ENCODE measurements at regions not wholly inside any gene's neighbourhood (a gene's known extent, or its start where the extent isn't known, plus 50 kb on each side); places are given as distances from the start of the nearest gene placed in this dataset.

DNA sequence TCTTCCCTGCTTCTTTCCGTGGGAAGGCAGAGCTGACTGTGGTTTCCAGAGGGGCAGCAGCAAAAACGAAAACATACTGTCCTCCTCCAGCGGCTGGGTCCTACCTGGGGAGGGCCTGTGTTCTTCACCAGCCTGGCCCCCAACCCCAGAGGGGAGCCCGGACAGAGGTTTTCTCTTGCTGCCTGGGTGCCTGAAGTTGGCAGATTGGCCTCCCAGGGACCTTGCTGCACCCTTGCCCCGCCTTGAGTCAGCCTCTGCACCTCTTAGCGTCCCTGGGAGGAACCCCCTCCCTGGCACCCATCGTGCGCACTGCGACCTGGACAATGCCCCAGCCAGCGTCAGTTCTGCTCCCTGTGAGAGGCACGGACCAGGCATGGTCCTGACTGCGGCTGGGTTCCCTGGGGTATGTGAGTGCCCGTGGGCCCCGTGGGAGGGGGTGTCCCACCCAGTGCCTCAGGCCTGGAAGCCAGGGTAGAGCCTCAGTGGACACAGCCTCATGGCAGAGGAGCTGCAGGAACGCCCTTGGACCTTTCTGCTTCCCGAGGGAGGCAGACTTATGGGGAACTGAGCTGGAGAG lies 56.8 kb upstream of the PRR23E start:
- POLR2A ChIA-PET = interaction anchor here (0.6 kb wide), 1 partner anchor 98 kb away, joined by 3 read pairs; no protein-coding TSS in a partner anchor
- H3K4me3 Mint-ChIP-seq = no peak overlapping the region
- DNase-seq = no peak
- CTCF ChIA-PET = no interaction called here
- no peaks in the 10 kb centered on the region for H3K9me3 Mint-ChIP-seq
- H3K27ac Mint-ChIP-seq = no peak overlapping the region
- H3K36me3 Mint-ChIP-seq (ENCODE audit: low read depth) = no peaks in the 10 kb centered on the region
- peaks cover 22% of the 10 kb centered on the region for H3K27me3 Mint-ChIP-seq
- no peaks in the 10 kb centered on the region for H3K4me1 Mint-ChIP-seq

DNA sequence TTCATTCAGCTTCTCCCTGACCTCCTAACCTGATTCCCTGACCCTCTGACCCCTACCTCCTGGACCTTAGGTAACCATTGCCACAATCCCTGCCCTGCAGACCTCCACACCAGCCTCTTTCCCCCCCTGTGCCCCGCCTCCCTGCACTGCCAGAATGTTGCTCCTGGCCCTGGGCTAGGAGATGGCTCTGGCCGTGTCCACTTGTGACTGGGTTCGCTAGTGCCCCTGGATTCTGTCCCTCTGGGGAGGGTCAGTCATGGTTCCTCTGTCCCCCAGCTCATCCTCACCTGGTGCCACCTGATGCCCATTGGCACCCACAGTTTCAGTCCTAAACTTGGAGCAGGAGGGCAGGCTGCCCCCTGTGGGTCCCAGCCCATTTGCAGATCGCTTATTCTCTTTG lies 56.2 kb upstream of the PRR23E start:
- Mint-ChIP-seq H3K27me3 (peaks cover 22% of the 10 kb centered on the region), H3K4me3 (no peak overlapping the region), H3K9me3 (no peaks in the 10 kb centered on the region), H3K27ac (no peak overlapping the region), H3K36me3 (ENCODE audit: low read depth) (no peaks in the 10 kb centered on the region), H3K4me1 (no peaks in the 10 kb centered on the region)
- ChIA-PET CTCF (no interaction called here), POLR2A (no interaction called here)
- DNase-seq = no peak

DNA sequence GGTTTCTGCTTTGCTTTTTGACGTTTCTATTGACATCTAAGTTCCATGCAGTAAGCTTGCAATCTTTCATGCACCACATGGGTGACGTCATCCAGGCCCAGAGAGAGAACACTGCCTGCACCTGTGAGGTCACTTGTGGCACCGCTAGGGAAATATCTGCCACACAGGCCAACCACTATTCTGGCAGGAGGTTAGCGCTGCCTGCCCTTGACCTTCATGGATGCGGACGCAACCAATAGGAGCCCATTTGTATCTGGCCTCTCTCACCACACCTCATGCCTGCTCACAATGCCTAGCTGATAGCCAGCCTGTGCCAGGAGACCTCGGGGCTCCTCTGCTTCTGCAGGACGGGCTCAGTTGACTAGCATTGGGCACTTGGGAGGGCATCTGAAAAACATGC lies 55.8 kb upstream of the PRR23E start:
- Mint-ChIP-seq H3K4me3 (no peak overlapping the region), H3K4me1 (no peaks in the 10 kb centered on the region), H3K9me3 (no peaks in the 10 kb centered on the region), H3K27me3 (peaks cover 22% of the 10 kb centered on the region), H3K36me3 (ENCODE audit: low read depth) (no peaks in the 10 kb centered on the region), H3K27ac (no peak overlapping the region)
- ChIA-PET POLR2A (no interaction called here), CTCF (no interaction called here)
- DNase-seq = no peak

GRCh38 chr3:127137757-127138536 lies 55.0 kb upstream of the PRR23E start:
- no peak overlapping the region for H3K4me3 Mint-ChIP-seq
- POLR2A ChIA-PET = no interaction called here
- no peaks in the 10 kb centered on the region for H3K9me3 Mint-ChIP-seq
- H3K27me3 Mint-ChIP-seq = peaks cover 22% of the 10 kb centered on the region
- no peaks in the 10 kb centered on the region for H3K36me3 Mint-ChIP-seq (ENCODE audit: low read depth)
- CTCF ChIA-PET = interaction anchor here (0.6 kb wide), 1 partner anchor 25 kb away, joined by 4 read pairs; no protein-coding TSS in a partner anchor
- no peak overlapping the region for H3K27ac Mint-ChIP-seq
- DNase-seq = no peak
- H3K4me1 Mint-ChIP-seq = no peaks in the 10 kb centered on the region

GRCh38 chr3:127139601-127140500 lies 53.1 kb upstream of the PRR23E start:
- no peaks in the 10 kb centered on the region for H3K36me3 Mint-ChIP-seq (ENCODE audit: low read depth)
- peaks cover 14% of the 10 kb centered on the region for H3K27me3 Mint-ChIP-seq
- no peak overlapping the region for H3K4me3 Mint-ChIP-seq
- no peaks in the 10 kb centered on the region for H3K4me1 Mint-ChIP-seq
- no peaks in the 10 kb centered on the region for H3K9me3 Mint-ChIP-seq
- no peak for DNase-seq
- ChIA-PET POLR2A (no interaction called here), CTCF (no interaction called here)
- no peak overlapping the region for H3K27ac Mint-ChIP-seq

- Mint-ChIP-seq H3K4me1 (no peaks in the 10 kb centered on the region), H3K36me3 (ENCODE audit: low read depth) (no peaks in the 10 kb centered on the region), H3K4me3 (no peak overlapping the region), H3K27ac (no peak overlapping the region), H3K9me3 (no peaks in the 10 kb centered on the region), H3K27me3 (peaks cover 7% of the 10 kb centered on the region)
- DNase-seq = no peak
- ChIA-PET POLR2A (no interaction called here), CTCF (no interaction called here)
Measured at GRCh38 chr3:127140501-127141460, 52.1 kb upstream of the PRR23E start.

GRCh38 chr3:127141921-127142730 lies 50.8 kb upstream of the PRR23E start:
- no peaks in the 10 kb centered on the region for H3K4me1 Mint-ChIP-seq
- CTCF ChIA-PET = no interaction called here
- H3K9me3 Mint-ChIP-seq = no peaks in the 10 kb centered on the region
- no peak overlapping the region for H3K27ac Mint-ChIP-seq
- H3K4me3 Mint-ChIP-seq = no peak overlapping the region
- no peak for DNase-seq
- H3K27me3 Mint-ChIP-seq = peaks cover 1% of the 10 kb centered on the region
- POLR2A ChIA-PET = no interaction called here
- H3K36me3 Mint-ChIP-seq (ENCODE audit: low read depth) = no peaks in the 10 kb centered on the region

Data from activated CD4-positive, alpha-beta T cell treated with anti-CD3 and anti-CD28 coated beads, Interleukin-2, amount 10 ng/mL, durations not matched to agents 7 days and 5 days (primary cell).